DMS53 treated with DMSO at 0.1 percent for 48 hours (cell line): ENCODE measurements at regions not wholly inside any gene's neighbourhood (a gene's known extent, or its start where the extent isn't known, plus 50 kb on each side); places are given as distances from the start of the nearest gene placed in this dataset.

Experiments used
- DNase-seq: peaks from one replicate; lab custom pipeline; 2025; ENCODE audit not compliant: unreplicated experiment; lab: John Stamatoyannopoulos, UW

DNA sequence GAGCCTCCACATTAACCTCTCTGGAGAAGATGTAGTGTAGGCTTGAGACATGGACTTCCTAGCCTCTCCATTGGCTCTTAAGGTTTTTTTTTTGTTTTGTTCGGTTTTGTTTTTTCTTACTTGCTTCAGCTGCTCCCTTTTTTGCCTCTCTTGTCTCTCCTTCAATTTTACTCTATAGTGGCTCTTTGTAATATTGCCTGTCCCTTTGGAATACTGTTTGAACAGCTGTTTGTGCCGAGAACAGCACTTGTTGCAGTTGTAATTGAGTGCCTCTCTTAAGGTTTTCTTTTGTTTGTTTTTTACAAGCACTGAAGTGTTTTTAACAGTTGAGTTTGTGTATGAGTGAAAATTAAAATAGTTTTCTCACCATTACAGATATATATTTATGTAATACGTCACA, 567.7 kb downstream of the LRFN5 start:
- DNase-seq: peak; percentile 82

DNA sequence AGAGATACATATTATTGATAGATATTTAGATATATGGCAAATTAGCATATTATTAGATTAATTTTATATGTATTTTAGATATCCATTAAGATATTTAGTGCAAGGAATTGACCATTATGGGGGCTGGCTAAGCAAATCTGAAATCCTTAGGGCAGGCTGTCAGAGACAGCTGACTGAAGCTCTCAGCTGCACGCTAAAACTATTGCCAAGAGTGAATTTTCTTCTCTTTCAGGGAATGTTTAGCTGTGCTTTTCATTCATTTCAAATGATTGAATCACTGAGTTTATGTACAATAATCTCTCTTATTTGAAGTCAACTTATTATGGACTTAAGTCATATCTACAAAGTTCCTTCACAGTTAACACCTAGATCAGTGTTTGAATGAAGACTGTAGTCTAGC, 566.5 kb downstream of the LRFN5 start:
- no peak for DNase-seq

DNA sequence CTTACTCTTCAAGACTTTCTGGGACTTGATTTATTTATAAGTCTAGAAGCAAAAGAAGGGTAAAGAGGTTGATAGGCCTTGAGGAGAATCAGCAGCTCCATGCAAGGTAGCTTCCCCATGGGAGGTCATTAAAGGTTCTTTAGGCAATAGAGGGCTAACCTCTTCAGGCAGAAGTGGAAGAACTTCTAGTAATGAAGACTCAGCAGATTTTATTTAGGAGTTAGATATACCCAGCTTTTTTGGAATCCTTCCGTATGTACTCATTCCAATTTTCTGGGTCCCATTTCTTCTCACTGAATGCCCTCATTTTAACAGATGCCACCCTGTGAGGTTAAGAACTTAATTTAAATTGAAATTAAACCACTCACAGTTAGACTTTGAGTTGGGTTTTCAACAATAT, 565.6 kb downstream of the LRFN5 start:
- DNase-seq: no peak

GRCh38 chr14:42163136-42163535, 556.5 kb downstream of the LRFN5 start:
- no peak for DNase-seq

GRCh38 chr14:42159138-42159537, 552.5 kb downstream of the LRFN5 start:
- DNase-seq: no peak

DNA sequence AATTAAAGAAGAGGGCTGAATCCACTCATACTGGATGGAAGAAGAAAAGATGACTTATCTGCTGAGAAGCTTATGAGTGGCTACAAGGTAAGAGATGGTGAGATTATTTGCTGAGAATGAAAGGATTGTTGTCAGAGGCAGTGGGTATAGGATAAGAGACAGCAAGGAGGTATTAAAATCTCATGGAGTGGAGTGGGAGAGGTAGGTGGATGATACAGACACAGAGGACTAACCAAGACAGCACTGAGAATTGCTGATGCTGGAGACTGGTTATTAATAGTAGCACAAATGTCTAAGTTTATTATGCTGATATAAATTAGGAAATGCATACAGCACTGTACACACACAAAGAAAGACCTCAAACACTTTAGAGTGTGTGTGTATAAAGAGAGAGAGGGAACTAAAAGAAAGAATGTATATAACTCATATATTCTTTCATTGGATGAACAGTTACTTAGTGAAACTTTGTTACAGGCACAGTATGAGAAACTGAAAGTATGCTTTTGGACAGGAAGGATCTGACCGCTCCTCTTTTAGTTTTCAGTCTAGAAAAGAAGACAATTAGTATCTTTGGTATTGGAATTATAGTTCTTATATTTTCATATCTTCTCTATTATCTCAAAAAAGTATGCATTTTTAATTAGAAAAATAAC, 543.1 kb downstream of the LRFN5 start:
- no peak for DNase-seq

- no peak for DNase-seq
Measured at GRCh38 chr14:42145766-42146165, 539.1 kb downstream of the LRFN5 start.

GRCh38 chr14:42143114-42143513, 536.4 kb downstream of the LRFN5 start:
- DNase-seq: no peak

- DNase-seq: no peak
Measured at GRCh38 chr14:42141328-42141727, 534.7 kb downstream of the LRFN5 start.

GRCh38 chr14:42140831-42141279, 534.2 kb downstream of the LRFN5 start:
- DNase-seq: no peak

DNA sequence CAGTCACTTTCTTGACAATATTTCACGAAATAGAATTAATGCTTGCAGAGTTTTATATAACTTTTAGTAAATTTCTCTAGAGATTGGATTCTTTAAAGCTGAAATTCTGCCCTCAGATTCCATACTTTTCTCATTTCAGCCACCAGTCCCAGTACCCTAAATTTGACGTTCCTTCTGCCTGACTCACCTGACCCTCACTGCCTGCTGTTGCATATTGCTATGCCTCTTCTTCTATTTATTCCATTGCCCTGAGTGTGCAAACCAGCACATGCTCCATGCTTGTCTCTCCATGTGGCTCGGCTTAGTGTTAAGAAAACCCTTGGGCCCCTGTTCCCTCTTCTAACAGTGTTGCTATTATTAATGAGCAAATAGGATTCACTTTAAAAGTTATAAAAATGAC, 533.3 kb downstream of the LRFN5 start:
- no peak for DNase-seq

- DNase-seq: no peak
Measured at GRCh38 chr14:42138406-42138805, 531.7 kb downstream of the LRFN5 start.

GRCh38 chr14:42130815-42131214, 524.1 kb downstream of the LRFN5 start:
- DNase-seq: no peak

GRCh38 chr14:42123526-42123925, 516.9 kb downstream of the LRFN5 start:
- no peak for DNase-seq

DNA sequence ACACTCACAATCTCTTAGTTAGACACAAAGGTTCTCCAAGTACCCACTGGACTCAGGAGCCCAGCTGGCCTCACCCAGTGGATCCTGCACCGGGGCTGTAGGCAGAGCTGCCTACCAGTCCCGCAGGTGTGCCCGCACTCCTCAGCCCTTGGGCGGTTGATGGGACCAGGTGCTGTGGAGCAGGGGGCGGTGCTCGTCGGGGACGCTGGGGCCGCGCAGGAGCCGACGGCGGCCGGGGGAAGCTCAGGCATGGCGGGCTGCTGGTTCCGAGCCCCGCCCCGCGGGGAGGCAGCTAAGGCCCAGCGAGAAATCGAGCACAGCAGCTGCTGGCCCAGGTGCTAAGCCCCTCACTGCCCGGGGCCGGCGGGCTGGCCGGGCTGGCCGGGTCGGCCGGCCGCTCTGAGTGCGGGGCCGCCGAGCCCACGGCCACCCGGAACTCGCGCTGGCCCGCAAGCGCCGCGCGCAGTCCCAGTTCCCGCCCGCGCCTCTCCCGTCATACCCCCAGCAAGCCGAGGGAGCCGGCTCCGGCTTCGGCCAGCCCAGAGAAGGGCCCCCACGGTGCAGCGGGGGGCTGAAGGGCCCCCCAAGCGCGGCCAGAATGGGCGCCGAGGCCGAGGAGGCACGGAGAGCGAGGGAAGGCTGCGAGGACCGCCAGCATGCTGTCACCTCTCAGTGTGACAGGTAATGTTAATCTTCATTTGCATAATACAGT, 506.8 kb downstream of the LRFN5 start:
- no peak for DNase-seq

DNA sequence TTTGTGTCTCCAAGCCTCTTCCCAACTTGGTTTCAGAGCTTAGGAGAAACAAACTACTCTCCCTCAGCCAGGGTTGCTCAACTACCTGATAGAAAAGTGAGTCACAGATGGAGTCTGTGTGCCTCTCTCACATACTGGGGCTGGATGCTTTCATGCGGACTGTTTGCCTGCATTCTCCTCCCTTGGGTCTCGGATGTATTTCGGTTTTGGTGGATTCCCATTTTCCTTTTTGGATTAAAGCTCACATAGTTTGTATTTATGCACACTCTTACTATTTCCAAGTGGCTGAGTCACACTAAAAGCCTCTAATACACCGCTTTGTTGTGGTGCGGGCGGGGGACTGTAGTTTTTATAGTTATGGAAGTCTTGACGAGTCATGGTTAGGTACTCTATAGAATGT, 505.4 kb downstream of the LRFN5 start:
- no peak for DNase-seq

DNA sequence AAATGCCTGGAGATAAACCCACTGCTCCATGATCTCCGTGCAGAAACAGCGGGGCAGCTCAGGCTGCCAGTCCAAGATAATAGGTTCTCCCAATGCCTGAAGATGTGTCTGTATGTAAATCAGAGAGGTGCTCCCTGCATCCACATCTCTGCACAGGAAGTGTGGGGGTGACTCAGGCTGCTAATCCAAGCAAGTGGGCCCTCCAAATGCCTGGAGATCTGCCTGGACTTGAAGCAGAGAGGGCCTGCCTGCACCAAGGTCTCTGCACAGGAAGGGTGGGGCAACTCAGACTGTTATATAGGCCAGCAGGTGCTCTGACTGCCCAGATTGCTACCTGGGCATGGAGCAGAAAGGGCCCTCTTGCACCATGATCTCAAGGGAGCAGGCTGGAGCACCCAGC, 504.7 kb downstream of the LRFN5 start:
- DNase-seq: no peak

GRCh38 chr14:42110167-42110566, 503.5 kb downstream of the LRFN5 start:
- peak; percentile 32 for DNase-seq

- no peak for DNase-seq
Measured at GRCh38 chr14:42095155-42095554, 488.5 kb downstream of the LRFN5 start.

DNA sequence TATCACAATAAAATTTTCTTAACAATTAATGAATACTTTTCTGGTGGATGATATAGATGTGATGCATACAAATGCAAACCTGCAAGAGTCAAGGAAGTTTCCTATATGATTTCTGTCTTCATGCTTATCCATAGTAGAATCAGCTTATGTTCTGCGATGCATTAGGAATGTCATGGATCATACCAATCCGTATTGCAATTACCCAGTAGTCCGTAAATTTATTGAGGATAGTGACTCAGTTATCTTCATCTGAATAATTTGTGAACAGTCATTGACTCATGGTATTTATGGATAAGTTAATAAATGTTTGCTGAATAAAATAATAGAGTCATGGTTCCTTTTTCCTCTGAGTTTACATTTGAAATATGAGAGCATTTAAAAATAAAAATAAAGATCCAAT, 483.4 kb downstream of the LRFN5 start:
- DNase-seq: no peak

DNA sequence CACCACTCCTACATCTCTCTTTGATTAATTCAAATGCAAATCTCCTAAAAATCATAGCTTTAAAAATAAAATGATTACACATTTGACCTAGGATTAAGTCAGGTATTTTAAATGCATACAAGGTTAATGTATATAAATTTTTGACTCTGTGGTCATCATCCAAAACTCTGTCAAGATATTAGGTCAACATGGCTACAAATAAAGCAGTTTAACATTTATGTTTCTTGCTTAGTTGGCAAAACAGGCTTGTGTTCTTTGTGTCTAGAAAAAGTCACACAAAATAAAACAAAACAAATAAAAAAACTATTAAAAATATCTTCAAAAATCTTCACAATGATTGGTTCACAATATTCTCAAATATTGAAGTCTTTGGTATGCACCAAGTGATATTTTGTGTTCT, 473.2 kb downstream of the LRFN5 start:
- no peak for DNase-seq

- no peak for DNase-seq
Measured at GRCh38 chr14:42078345-42078744, 471.7 kb downstream of the LRFN5 start.

DNA sequence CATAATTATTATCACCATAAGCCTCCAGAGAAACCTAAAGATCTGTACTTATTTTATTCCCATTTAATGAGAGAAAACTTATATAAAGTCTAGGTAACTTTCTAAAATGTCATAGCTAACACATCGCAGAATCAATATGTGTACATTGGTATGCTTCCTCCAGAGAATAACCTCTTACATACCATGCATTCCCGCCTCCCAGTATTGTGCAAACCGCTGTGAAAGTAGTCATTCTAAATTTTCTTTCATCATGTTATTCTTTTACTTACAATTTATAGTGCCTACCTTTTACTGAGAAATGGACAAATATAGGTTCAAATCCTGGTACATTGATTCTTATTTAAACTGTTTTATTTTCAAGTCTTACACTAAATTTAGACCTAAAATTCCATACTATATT, 463.4 kb downstream of the LRFN5 start:
- DNase-seq: no peak
